Spleen (tissue), 7 donors: ENCODE measurements at regions not wholly inside any gene's neighbourhood (a gene's known extent, or its start where the extent isn't known, plus 50 kb on each side); places are given as distances from the start of the nearest gene placed in this dataset.

Experiments used
- POLR2A ChIP-seq, 3 donors: fragments of 450-650 bp; IDR thresholded peaks; one replicate each; pipeline ENCODE4 v1.5.1; 2017; ENCODE audit warnings: antibody characterized with exemption in 3 of 3, mild to moderate bottlenecking in 1 of 3
- TF ChIP-seq, protein P1 (sequence below), 11 experiments: fragments of 200-600 bp in 7 of 11; fragments of 450-650 bp in 4 of 11; sonication (generic) in 4 of 11; IDR thresholded peaks in 8 of 11; conservative IDR thresholded peaks in 3 of 11; 1 replicate in 7 of 11; 2 replicates in 4 of 11; pipeline versions ENCODE4 v1.4.0 to v1.8.0; 2016 to 2021; ENCODE audit warnings: antibody characterized with exemption in 11 of 11, inconsistent platforms in 4 of 11, mild to moderate bottlenecking in 1 of 11
- donor health status: DM: no; HTN: no; CAD: no; lungs with moderate emphysema.
- donor health status: DM: no; HTN: no; CAD: no.
- donor health status: DM: no; HTN: no; CAD: no.

DNA sequence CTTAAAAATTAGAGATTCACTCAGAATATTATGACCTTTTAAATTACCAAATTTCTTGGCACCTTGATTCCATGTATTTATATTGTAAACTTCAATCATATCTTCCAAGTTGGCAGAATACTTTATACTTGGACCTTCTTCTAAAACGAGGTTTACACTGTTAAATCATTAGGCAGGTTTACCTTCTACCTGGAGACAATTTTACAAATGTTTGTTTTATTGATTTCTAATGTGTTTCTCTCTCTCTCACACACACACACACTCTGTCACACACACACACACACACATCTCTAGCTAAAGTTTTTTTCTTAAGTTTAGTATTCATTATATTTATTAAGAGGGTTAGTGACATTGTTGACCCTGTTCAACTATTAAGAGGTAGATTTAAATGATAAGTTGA, 1155.6 kb downstream of the NSUN3 start:
- TF ChIP-seq, protein P1, sequence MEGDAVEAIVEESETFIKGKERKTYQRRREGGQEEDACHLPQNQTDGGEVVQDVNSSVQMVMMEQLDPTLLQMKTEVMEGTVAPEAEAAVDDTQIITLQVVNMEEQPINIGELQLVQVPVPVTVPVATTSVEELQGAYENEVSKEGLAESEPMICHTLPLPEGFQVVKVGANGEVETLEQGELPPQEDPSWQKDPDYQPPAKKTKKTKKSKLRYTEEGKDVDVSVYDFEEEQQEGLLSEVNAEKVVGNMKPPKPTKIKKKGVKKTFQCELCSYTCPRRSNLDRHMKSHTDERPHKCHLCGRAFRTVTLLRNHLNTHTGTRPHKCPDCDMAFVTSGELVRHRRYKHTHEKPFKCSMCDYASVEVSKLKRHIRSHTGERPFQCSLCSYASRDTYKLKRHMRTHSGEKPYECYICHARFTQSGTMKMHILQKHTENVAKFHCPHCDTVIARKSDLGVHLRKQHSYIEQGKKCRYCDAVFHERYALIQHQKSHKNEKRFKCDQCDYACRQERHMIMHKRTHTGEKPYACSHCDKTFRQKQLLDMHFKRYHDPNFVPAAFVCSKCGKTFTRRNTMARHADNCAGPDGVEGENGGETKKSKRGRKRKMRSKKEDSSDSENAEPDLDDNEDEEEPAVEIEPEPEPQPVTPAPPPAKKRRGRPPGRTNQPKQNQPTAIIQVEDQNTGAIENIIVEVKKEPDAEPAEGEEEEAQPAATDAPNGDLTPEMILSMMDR (IDR thresholded peaks at IDR 0.05 in 8 of 11, conservative IDR thresholded peaks at IDR 0.05 in 3 of 11), result no peak
- no peak for TF ChIP-seq POLR2A (IDR thresholded peaks at IDR 0.05)
